Ramos (cell line): ENCODE measurements at regions not wholly inside any gene's neighbourhood (a gene's known extent, or its start where the extent isn't known, plus 50 kb on each side); places are given as distances from the start of the nearest gene placed in this dataset.
"Not testable (repeated sequence)": the region's sequence is repeated elsewhere in the genome, so short reads cannot be mapped to it uniquely, and the experiment has no call there.

Experiments used
- in situ Hi-C: fragments of 300-500 bp; cut with MboI; formaldehyde crosslinking; loops from one replicate; pipeline ENCODE4 v1.14.3; 2022; ENCODE audit warnings: low sequenced_read_pairs; ENCODE audit not compliant: unreplicated experiment

- in situ Hi-C loops, result no loop called here
Observed at GRCh38 chr4:179007755-179008154, 1565.5 kb upstream of the AGA start.

- in situ Hi-C loops, result no loop called here
Observed at GRCh38 chr4:179017581-179017980, 1575.3 kb upstream of the AGA start.

- in situ Hi-C loops, result no loop called here
Observed at GRCh38 chr4:179027569-179027968, 1585.3 kb upstream of the AGA start.

- in situ Hi-C loops, result no loop called here
Observed at GRCh38 chr4:179028321-179028720, 1586.1 kb upstream of the AGA start.

- in situ Hi-C loops, result no loop called here
Observed at GRCh38 chr4:179029683-179030082, 1587.4 kb upstream of the AGA start.

- in situ Hi-C loops, result no loop called here
Observed at GRCh38 chr4:179040259-179040658, 1598.0 kb upstream of the AGA start.

- in situ Hi-C loops, result no loop called here
Observed at GRCh38 chr4:179048839-179049453, 1606.7 kb upstream of the AGA start.

- in situ Hi-C loops, result no loop called here
Observed at GRCh38 chr4:179051206-179051605, 1609.0 kb upstream of the AGA start.

- in situ Hi-C loops, result no loop called here
Observed at GRCh38 chr4:179059396-179059795, 1617.2 kb upstream of the AGA start.

- in situ Hi-C loops, result not testable (repeated sequence)
Observed at GRCh38 chr4:179066254-179066653, 1624.0 kb upstream of the AGA start.

- in situ Hi-C loops, result no loop called here
Observed at GRCh38 chr4:179071131-179071530, 1628.9 kb upstream of the AGA start.

GRCh38 chr4:179076865-179077264 lies 1634.6 kb upstream of the AGA start:
- in situ Hi-C loops, result no loop called here

- in situ Hi-C loops, result no loop called here
Observed at GRCh38 chr4:179095585-179096221, 1653.5 kb upstream of the AGA start.

- in situ Hi-C loops, result no loop called here
Observed at GRCh38 chr4:179097741-179098140, 1655.5 kb upstream of the AGA start.

- in situ Hi-C loops, result no loop called here
Observed at GRCh38 chr4:179110356-179110755, 1668.1 kb upstream of the AGA start.

GRCh38 chr4:179110816-179111215 lies 1668.6 kb upstream of the AGA start:
- in situ Hi-C loops, result no loop called here

GRCh38 chr4:179112441-179113170 lies 1670.4 kb upstream of the AGA start:
- in situ Hi-C loops, result no loop called here

GRCh38 chr4:179114615-179115014 lies 1672.4 kb upstream of the AGA start:
- in situ Hi-C loops, result no loop called here

GRCh38 chr4:179116011-179116410 lies 1673.8 kb upstream of the AGA start:
- in situ Hi-C loops, result no loop called here

- in situ Hi-C loops, result no loop called here
Observed at GRCh38 chr4:179116581-179116980, 1674.3 kb upstream of the AGA start.

GRCh38 chr4:179123084-179123483 lies 1680.8 kb upstream of the AGA start:
- in situ Hi-C loops, result no loop called here

- in situ Hi-C loops, result no loop called here
Observed at GRCh38 chr4:179124419-179124818, 1682.2 kb upstream of the AGA start.
